ENCODE measurements at regions not wholly inside any gene's neighbourhood (a gene's known extent, or its start where the extent isn't known, plus 50 kb on each side); places are given as distances from the start of the nearest gene placed in this dataset.

DNA sequence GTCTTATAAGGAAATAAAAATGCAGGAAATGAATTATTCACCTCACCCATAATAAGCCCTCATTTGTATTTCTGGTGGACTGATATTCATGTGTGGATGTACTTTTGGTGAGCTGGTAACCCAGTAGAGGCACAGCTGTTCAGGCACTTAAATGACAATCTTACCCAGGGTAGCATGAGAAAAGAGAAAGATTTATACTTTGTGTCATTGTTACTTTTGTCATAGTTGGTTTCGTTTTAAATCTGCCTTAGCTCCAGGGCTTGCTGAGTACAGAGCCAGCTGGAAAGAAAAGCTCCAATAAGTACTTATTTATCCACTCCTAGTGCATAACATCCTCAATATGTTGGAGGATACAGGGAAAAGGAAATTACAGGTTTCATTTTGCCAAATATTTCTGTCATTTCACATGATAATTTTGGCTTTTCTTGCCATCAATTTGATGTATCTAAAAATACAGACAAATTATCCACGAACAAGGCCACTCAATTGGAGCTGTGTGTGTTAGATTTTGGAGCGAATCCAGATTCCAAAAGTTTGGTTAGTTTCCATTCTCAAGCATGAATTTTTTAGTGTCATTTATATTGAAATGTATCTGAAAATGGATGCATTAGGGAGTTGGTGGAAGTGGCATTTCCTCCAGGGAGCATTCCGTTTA is 1276.1 kb upstream of the FAM98A start:
- TF ChIP-seq, protein P1, sequence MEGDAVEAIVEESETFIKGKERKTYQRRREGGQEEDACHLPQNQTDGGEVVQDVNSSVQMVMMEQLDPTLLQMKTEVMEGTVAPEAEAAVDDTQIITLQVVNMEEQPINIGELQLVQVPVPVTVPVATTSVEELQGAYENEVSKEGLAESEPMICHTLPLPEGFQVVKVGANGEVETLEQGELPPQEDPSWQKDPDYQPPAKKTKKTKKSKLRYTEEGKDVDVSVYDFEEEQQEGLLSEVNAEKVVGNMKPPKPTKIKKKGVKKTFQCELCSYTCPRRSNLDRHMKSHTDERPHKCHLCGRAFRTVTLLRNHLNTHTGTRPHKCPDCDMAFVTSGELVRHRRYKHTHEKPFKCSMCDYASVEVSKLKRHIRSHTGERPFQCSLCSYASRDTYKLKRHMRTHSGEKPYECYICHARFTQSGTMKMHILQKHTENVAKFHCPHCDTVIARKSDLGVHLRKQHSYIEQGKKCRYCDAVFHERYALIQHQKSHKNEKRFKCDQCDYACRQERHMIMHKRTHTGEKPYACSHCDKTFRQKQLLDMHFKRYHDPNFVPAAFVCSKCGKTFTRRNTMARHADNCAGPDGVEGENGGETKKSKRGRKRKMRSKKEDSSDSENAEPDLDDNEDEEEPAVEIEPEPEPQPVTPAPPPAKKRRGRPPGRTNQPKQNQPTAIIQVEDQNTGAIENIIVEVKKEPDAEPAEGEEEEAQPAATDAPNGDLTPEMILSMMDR (IDR thresholded peaks at IDR 0.05) = no peak
- no peak for TF ChIP-seq POLR2A (IDR thresholded peaks at IDR 0.05)

Measured in right lobe of liver (tissue), 4 donors.